IMR-90 (cell line): ENCODE measurements at regions not wholly inside any gene's neighbourhood (a gene's known extent, or its start where the extent isn't known, plus 50 kb on each side); places are given as distances from the start of the nearest gene placed in this dataset.
A peak's percentile ranks its signal among the peaks of the same experiment; 100 is the strongest.

Experiments used
- ATAC-seq: fragments of 200-7000 bp; cut with Tn5 transposase; 2 replicates; pipeline ENCODE4 v1.9.1; 2020; ENCODE audit warnings: low read depth, mild to moderate bottlenecking, moderate library complexity
- BruUV-seq: library from RNA; stranded (reverse); fragments of 400-500 nt; replicated peaks from 2 replicates; lab custom pipeline; 2021; lab: Mats Ljungman, UMichigan
- CTCF ChIA-PET: fragments of 300-600 bp; formaldehyde crosslinking; extraction: SDS; loops from one replicate; lab custom pipeline; 2021; ENCODE audit warnings: antibody characterized with exemption; lab: Yijun Ruan, JAX
- POLR2A ChIA-PET: fragments of 300-600 bp; sonication (Branson Sonifier 250); formaldehyde crosslinking; loops from one replicate; lab custom pipeline; 2022; ENCODE audit warnings: antibody characterized with exemption; ENCODE audit not compliant: unreplicated experiment; lab: Charles Lee
- DNase-seq: peaks from one replicate; pipeline ENCODE4 v3.0.0; 2013
- H2AFZ ChIP-seq: replicated peaks from 2 replicates; pipeline ENCODE3; 2013; ENCODE audit warnings: low read length, mild to moderate bottlenecking; ENCODE audit not compliant: poor library complexity
- H2AK5ac ChIP-seq: 2 replicates; pipeline ENCODE4 v1.6.1; 2013; ENCODE audit warnings: low read depth, low read length, inconsistent platforms
- H2AK9ac ChIP-seq: replicated peaks from 2 replicates; pipeline ENCODE3; 2013; ENCODE audit warnings: mild to moderate bottlenecking, low read depth, low read length, moderate library complexity; ENCODE audit not compliant: poor library complexity
- H2BK120ac ChIP-seq: 2 replicates; pipeline ENCODE4 v1.6.1; 2013; ENCODE audit warnings: low read depth, low read length, inconsistent platforms
- H2BK15ac ChIP-seq: 3 replicates; pipeline ENCODE4 v1.6.1; 2013; ENCODE audit warnings: low read depth, low read length, inconsistent platforms
- H2BK20ac ChIP-seq: 2 replicates; pipeline ENCODE4 v1.6.1; 2013; ENCODE audit warnings: low read depth, mild to moderate bottlenecking, inconsistent platforms, low read length, moderate library complexity
- H2BK5ac ChIP-seq: 2 replicates; pipeline ENCODE4 v1.6.1; 2013; ENCODE audit warnings: mild to moderate bottlenecking, low read depth, low read length, inconsistent platforms; ENCODE audit not compliant: poor library complexity, severe bottlenecking
- H3K14ac ChIP-seq: replicated peaks from 2 replicates; pipeline ENCODE4 v1.6.1; 2013; ENCODE audit warnings: low read depth, low read length, inconsistent platforms
- H3K18ac ChIP-seq: 2 replicates; pipeline ENCODE4 v1.6.1; 2013; ENCODE audit warnings: low read depth, low read length, control low read depth
- H3K23ac ChIP-seq: 2 replicates; pipeline ENCODE4 v1.6.1; 2013; ENCODE audit warnings: low read depth, low read length, inconsistent platforms
- H3K27ac ChIP-seq: 2 replicates; pipeline ENCODE4 v1.5.1; 2013; ENCODE audit warnings: mild to moderate bottlenecking, control low read depth, low read length; ENCODE audit not compliant: insufficient read depth
- H3K27me3 ChIP-seq: 2 replicates; pipeline ENCODE4 v1.6.1; 2013; ENCODE audit warnings: low read length; ENCODE audit not compliant: control insufficient read depth, insufficient read depth
- H3K36me3 ChIP-seq: 2 replicates; pipeline ENCODE4 v1.6.1; 2013; ENCODE audit warnings: low read length, mixed read lengths; ENCODE audit not compliant: control insufficient read depth, insufficient read depth
- H3K4ac ChIP-seq: 2 replicates; pipeline ENCODE4 v1.6.1; 2013; ENCODE audit warnings: low read depth, low read length, inconsistent platforms
- H3K4me1 ChIP-seq: 2 replicates; pipeline ENCODE4 v1.6.1; 2013; ENCODE audit warnings: low read length, mixed read lengths; ENCODE audit not compliant: control insufficient read depth, insufficient read depth
- H3K4me2 ChIP-seq: 2 replicates; pipeline ENCODE4 v1.6.1; 2013; ENCODE audit warnings: low read depth, mild to moderate bottlenecking, control low read depth, low read length, moderate library complexity
- H3K4me3 ChIP-seq: 2 replicates; pipeline ENCODE4 v1.5.1; 2013; ENCODE audit warnings: low read depth, mild to moderate bottlenecking, control low read depth, low read length, moderate library complexity; ENCODE audit not compliant: insufficient read depth
- H3K56ac ChIP-seq: 2 replicates; pipeline ENCODE4 v1.6.1; 2013; ENCODE audit warnings: low read length, inconsistent platforms; ENCODE audit not compliant: insufficient read depth; ENCODE audit errors: extremely low read depth
- H3K79me1 ChIP-seq, 2 experiments: 2 replicates each; pipeline ENCODE4 v1.6.1; 2013; ENCODE audit warnings: low read length in 2 of 2, inconsistent platforms in 1 of 2, low read depth in 1 of 2
- H3K9ac ChIP-seq: 2 replicates; pipeline ENCODE4 v1.6.1; 2013; ENCODE audit warnings: low read depth, low read length, control low read depth
- H3K9me1 ChIP-seq: 2 replicates; pipeline ENCODE4 v1.6.1; 2013; ENCODE audit warnings: low read length, inconsistent platforms; ENCODE audit not compliant: insufficient read depth
- H3K9me3 ChIP-seq: 2 replicates; pipeline ENCODE4 v1.6.1; 2013; ENCODE audit warnings: low read length; ENCODE audit not compliant: control insufficient read depth, insufficient read depth
- H4K20me1 ChIP-seq: 2 replicates; pipeline ENCODE4 v1.6.1; 2013; ENCODE audit warnings: low read length, inconsistent platforms; ENCODE audit not compliant: insufficient read depth
- H4K5ac ChIP-seq: 2 replicates; pipeline ENCODE4 v1.6.1; 2013; ENCODE audit warnings: mild to moderate bottlenecking, low read depth, low read length, control low read depth
- H4K8ac ChIP-seq, 2 experiments: 2 replicates each; pipeline ENCODE4 v1.6.1; 2013; ENCODE audit warnings: low read depth in 2 of 2, low read length in 2 of 2, control low read depth in 1 of 2, inconsistent platforms in 1 of 2
- H4K91ac ChIP-seq: 2 replicates; pipeline ENCODE4 v1.6.1; 2013; ENCODE audit warnings: low read depth, low read length, inconsistent platforms; ENCODE audit not compliant: insufficient read depth
- BHLHE40 ChIP-seq: fragments of 150-350 bp; IDR thresholded peaks from 2 replicates; pipeline ENCODE4 v1.6.1; 2016; ENCODE audit warnings: mild to moderate bottlenecking, low read depth, low read length
- CEBPB ChIP-seq: IDR thresholded peaks from 2 replicates; pipeline ENCODE4 v1.6.1; 2012; ENCODE audit warnings: low read depth, low read length, improper control_type of control experiment
- CHD1 ChIP-seq: IDR thresholded peaks from 2 replicates; pipeline ENCODE4 v1.6.1; 2012; ENCODE audit warnings: low read depth, low read length, improper control_type of control experiment
- FOS ChIP-seq: fragments of 150-350 bp; IDR thresholded peaks from 2 replicates; pipeline ENCODE4 v1.6.1; 2016; ENCODE audit warnings: low read depth, low read length
- MAZ ChIP-seq: IDR thresholded peaks from 2 replicates; pipeline ENCODE4 v1.6.1; 2012; ENCODE audit warnings: low read depth, mild to moderate bottlenecking, low read length, improper control_type of control experiment, moderate library complexity, borderline replicate concordance
- MXI1 ChIP-seq: IDR thresholded peaks from 2 replicates; pipeline ENCODE4 v1.6.1; 2012; ENCODE audit warnings: low read depth, mild to moderate bottlenecking, low read length, moderate library complexity, borderline replicate concordance
- NFE2L2 ChIP-seq: fragments of 150-350 bp; IDR thresholded peaks from 2 replicates; pipeline ENCODE4 v1.6.1; 2016; ENCODE audit warnings: low read depth, mild to moderate bottlenecking, low read length
- POLR2A ChIP-seq: IDR thresholded peaks from 2 replicates; pipeline ENCODE4 v1.6.1; 2012; ENCODE audit warnings: mild to moderate bottlenecking, low read depth, low read length
- RAD21 ChIP-seq: IDR thresholded peaks from 2 replicates; pipeline ENCODE4 v1.6.1; 2012; ENCODE audit warnings: low read length, improper control_type of control experiment
- RCOR1 ChIP-seq: IDR thresholded peaks from 2 replicates; pipeline ENCODE4 v1.6.1; 2012; ENCODE audit warnings: mild to moderate bottlenecking, low read length, improper control_type of control experiment; ENCODE audit not compliant: insufficient replicate concordance
- RFX5 ChIP-seq: IDR thresholded peaks from 2 replicates; pipeline ENCODE4 v1.8.0; 2012; ENCODE audit warnings: low read depth, mild to moderate bottlenecking, low read length, moderate library complexity
- SMC3 ChIP-seq: fragments of 150-350 bp; IDR thresholded peaks from 2 replicates; pipeline ENCODE4 v1.6.1; 2016; ENCODE audit warnings: low read depth, mild to moderate bottlenecking, antibody characterized with exemption, low read length, moderate library complexity
- WGBS, 2 experiments: methylation state at CpG; one replicate each; pipeline versions ENCODE4 v1.1.5 to v1.1.7; 2013; ENCODE audit warnings: missing lambda C conversion rate in 2 of 2; ENCODE audit not compliant: insufficient read length in 1 of 2; ENCODE audit errors: extremely low coverage in 2 of 2; 5-methylcytosine and 5-hydroxymethylcytosine counted together
- dilution Hi-C: fragments of 300-500 bp; cut with HindIII; formaldehyde crosslinking; loops from one replicate; pipeline ENCODE4 v1.14.3; 2018; ENCODE audit warnings: low sequenced_read_pairs; ENCODE audit not compliant: unreplicated experiment
- in situ Hi-C: fragments of 300-500 bp; cut with MboI; formaldehyde crosslinking; loops from 3 replicates; pipeline ENCODE4 v1.14.3; 2019; ENCODE audit warnings: low sequenced_read_pairs, inconsistent platforms, mixed read lengths
- intact Hi-C: fragments of 100-400 bp; cut with micrococcal nuclease; formaldehyde crosslinking; loops from 2 replicates; pipeline ENCODE4 v1.10.0; 2022
- TF ChIP-seq, protein P1 (sequence below): conservative IDR thresholded peaks from 2 replicates; pipeline ENCODE4 v1.5.1; 2012; ENCODE audit warnings: mild to moderate bottlenecking, low read depth, low read length, improper control_type of control experiment
- TF ChIP-seq, protein P2 (sequence below): fragments of 150-350 bp; IDR thresholded peaks from 2 replicates; pipeline ENCODE4 v1.6.1; 2017; ENCODE audit warnings: mild to moderate bottlenecking, antibody characterized with exemption, low read length, low read depth
- TF ChIP-seq, protein P3 (sequence below): fragments of 150-350 bp; IDR thresholded peaks from 2 replicates; pipeline ENCODE4 v1.6.1; 2016; ENCODE audit warnings: low read depth, mild to moderate bottlenecking, low read length, moderate library complexity, borderline replicate concordance

DNA sequence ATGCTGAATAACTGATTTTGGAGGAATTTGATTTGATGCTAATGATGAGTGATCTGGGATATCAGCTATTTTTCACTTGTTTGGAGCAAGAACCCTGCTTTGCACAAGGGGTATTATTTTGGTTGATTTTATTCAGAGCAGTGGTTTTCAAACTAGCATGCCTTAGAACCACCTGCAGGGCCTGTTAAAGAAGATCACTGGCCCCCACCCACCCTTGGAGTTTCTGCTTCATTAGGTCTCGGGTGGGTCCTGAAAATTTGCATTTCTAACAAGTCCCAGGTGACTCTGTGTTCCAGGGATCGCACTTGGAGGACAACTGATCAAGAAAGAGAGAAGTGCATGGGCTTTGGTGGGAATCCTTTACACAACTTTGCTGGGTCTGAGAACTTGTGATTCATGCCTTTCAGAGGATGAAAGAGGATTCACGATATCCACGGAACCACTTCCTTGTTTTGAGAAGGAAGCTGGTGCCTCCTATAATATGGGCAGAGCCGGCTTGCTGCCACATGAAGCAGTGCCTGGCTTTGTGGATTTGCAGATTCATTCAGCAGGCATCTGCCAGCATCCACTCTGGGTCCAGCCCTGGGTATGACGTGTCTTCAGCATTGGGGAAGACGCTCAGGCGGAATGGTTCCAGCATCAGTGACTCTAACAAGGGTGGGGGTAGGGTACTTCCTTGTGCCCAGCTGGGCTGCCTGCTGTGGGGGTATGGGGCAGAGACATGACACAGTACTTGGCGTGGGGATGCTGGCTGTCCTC is 106.6 kb upstream of the PITX1 start:
- peak overlapping the region; percentile 15 for H2AFZ ChIP-seq
- DNase-seq = peak; percentile 51
- peak; percentile 16 for ATAC-seq
- TF ChIP-seq NFE2L2 (no peak), BHLHE40 (no peak), RAD21 (no peak), POLR2A (no peak), MXI1 (no peak), MAZ (no peak), SMC3 (no peak), RFX5 (no peak), CEBPB (no peak), CHD1 (no peak), FOS (no peak), RCOR1 (no peak)
- TF ChIP-seq, protein P1, sequence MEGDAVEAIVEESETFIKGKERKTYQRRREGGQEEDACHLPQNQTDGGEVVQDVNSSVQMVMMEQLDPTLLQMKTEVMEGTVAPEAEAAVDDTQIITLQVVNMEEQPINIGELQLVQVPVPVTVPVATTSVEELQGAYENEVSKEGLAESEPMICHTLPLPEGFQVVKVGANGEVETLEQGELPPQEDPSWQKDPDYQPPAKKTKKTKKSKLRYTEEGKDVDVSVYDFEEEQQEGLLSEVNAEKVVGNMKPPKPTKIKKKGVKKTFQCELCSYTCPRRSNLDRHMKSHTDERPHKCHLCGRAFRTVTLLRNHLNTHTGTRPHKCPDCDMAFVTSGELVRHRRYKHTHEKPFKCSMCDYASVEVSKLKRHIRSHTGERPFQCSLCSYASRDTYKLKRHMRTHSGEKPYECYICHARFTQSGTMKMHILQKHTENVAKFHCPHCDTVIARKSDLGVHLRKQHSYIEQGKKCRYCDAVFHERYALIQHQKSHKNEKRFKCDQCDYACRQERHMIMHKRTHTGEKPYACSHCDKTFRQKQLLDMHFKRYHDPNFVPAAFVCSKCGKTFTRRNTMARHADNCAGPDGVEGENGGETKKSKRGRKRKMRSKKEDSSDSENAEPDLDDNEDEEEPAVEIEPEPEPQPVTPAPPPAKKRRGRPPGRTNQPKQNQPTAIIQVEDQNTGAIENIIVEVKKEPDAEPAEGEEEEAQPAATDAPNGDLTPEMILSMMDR = no peak
- TF ChIP-seq, protein P2, sequence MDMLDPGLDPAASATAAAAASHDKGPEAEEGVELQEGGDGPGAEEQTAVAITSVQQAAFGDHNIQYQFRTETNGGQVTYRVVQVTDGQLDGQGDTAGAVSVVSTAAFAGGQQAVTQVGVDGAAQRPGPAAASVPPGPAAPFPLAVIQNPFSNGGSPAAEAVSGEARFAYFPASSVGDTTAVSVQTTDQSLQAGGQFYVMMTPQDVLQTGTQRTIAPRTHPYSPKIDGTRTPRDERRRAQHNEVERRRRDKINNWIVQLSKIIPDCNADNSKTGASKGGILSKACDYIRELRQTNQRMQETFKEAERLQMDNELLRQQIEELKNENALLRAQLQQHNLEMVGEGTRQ = no peak
- TF ChIP-seq, protein P3, sequence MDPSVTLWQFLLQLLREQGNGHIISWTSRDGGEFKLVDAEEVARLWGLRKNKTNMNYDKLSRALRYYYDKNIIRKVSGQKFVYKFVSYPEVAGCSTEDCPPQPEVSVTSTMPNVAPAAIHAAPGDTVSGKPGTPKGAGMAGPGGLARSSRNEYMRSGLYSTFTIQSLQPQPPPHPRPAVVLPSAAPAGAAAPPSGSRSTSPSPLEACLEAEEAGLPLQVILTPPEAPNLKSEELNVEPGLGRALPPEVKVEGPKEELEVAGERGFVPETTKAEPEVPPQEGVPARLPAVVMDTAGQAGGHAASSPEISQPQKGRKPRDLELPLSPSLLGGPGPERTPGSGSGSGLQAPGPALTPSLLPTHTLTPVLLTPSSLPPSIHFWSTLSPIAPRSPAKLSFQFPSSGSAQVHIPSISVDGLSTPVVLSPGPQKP = no peak

More for the DNA sequence above, 106.6 kb upstream of the PITX1 start:
- POLR2A ChIA-PET = interaction anchor here (0.6 to 1.4 kb wide), 5 partner anchors 9 to 69 kb away, joined by 3 to 4 read pairs (median 4); no protein-coding TSS in a partner anchor
- in situ Hi-C loops (no loop called here), dilution Hi-C loops (no loop called here), intact Hi-C loops (no loop called here)
- Histone ChIP-seq H3K27ac (peak overlapping the region; percentile 94), H3K56ac (peak overlapping the region; percentile 97), H4K20me1 (no peaks in the 10 kb centered on the region), H4K8ac (peak overlapping the region; percentile 49 to 96), H3K27me3 (no peaks in the 10 kb centered on the region), H2BK120ac (peak overlapping the region; percentile 98), H3K14ac (peak overlapping the region; percentile 83), H3K4me2 (peak overlapping the region; percentile 80), H2BK20ac (peak overlapping the region; percentile 98), H3K36me3 (no peaks in the 10 kb centered on the region), H2AK9ac (peak overlapping the region; percentile 93), H3K4me1 (peaks cover 41% of the 10 kb centered on the region), H2AK5ac (peak overlapping the region; percentile 86), H2BK5ac (peak overlapping the region; percentile 97), H3K9me3 (no peaks in the 10 kb centered on the region), H4K5ac (peak overlapping the region; percentile 86), H4K91ac (peak overlapping the region; percentile 97), H3K9me1 (peaks cover 45% of the 10 kb centered on the region), H3K4me3 (no peak overlapping the region), H3K23ac (peak overlapping the region; percentile 98), H2BK15ac (peak overlapping the region; percentile 91; the same call in 2 of the 3 replicates), H3K18ac (peak overlapping the region; percentile 95), H3K9ac (peak overlapping the region; percentile 64), H3K4ac (peak overlapping the region; percentile 96), H3K79me1 (peaks cover 0 to 20% of the 10 kb centered on the region in 2 experiments; a peak in 2 of 4 replicates)
- 94% methylated on average over 2 of the region's 9 CpGs; no CpG with 5 or more reads in 1 of the 2 experiments for WGBS, 2 experiments
- CTCF ChIA-PET = no interaction called here
- no TSS peak for BruUV-seq
